OCI-LY1 (cell line): ENCODE measurements at regions not wholly inside any gene's neighbourhood (a gene's known extent, or its start where the extent isn't known, plus 50 kb on each side); places are given as distances from the start of the nearest gene placed in this dataset.
"Not testable (repeated sequence)": the region's sequence is repeated elsewhere in the genome, so short reads cannot be mapped to it uniquely, and the experiment has no call there.

ENCODE experiments used
- H2AFZ ChIP-seq: fragments of 200-600 bp; sonication (generic), shearing (Covaris generic); 2 replicates; pipeline ENCODE4 v1.6.0; 2014; ENCODE audit warnings: antibody characterized with exemption, mild to moderate bottlenecking, low read length
- H3F3A ChIP-seq: fragments of 200-600 bp; sonication (generic), shearing (Covaris generic); 2 replicates; pipeline ENCODE4 v1.6.0; 2014; ENCODE audit warnings: mild to moderate bottlenecking, antibody characterized with exemption, low read length, moderate library complexity; ENCODE audit not compliant: insufficient read depth
- H3K27ac ChIP-seq: fragments of 200-600 bp; sonication (generic); 2 replicates; pipeline ENCODE4 v1.5.1; 2014; ENCODE audit warnings: low read length, mixed run types, mild to moderate bottlenecking, low read depth; ENCODE audit not compliant: poor library complexity, severe bottlenecking
- H3K27me3 ChIP-seq: fragments of 200-600 bp; sonication (generic); 2 replicates; pipeline ENCODE4 v1.6.0; 2014; ENCODE audit warnings: antibody characterized with exemption, mild to moderate bottlenecking, low read length, moderate library complexity; ENCODE audit not compliant: insufficient read depth
- H3K36me3 ChIP-seq: fragments of 200-600 bp; sonication (generic); 2 replicates; pipeline ENCODE4 v1.6.1; 2014; ENCODE audit warnings: mild to moderate bottlenecking, antibody characterized with exemption, low read length, moderate library complexity, mixed read lengths; ENCODE audit not compliant: insufficient read depth
- H3K4me1 ChIP-seq: fragments of 200-600 bp; sonication (generic); 2 replicates; pipeline ENCODE4 v1.5.1; 2014; ENCODE audit warnings: mild to moderate bottlenecking, low read length, moderate library complexity; ENCODE audit not compliant: insufficient read depth, severe bottlenecking
- H3K4me2 ChIP-seq: fragments of 200-600 bp; sonication (generic), shearing (Covaris generic); 2 replicates; pipeline ENCODE4 v1.6.1; 2014; ENCODE audit warnings: low read length
- H3K4me3 ChIP-seq: fragments of 200-600 bp; sonication (generic); 2 replicates; pipeline ENCODE4 v1.5.1; 2014; ENCODE audit warnings: low read length, low read depth, mild to moderate bottlenecking, mixed read lengths; ENCODE audit not compliant: poor library complexity, severe bottlenecking
- H3K79me2 ChIP-seq: fragments of 200-600 bp; shearing (Covaris generic); 2 replicates; pipeline ENCODE4 v1.6.1; 2016; ENCODE audit warnings: mixed run types, low read length, mixed read lengths; ENCODE audit not compliant: insufficient read depth
- H3K9ac ChIP-seq: fragments of 200-600 bp; sonication (generic), shearing (Covaris generic); 2 replicates; pipeline ENCODE4 v1.6.1; 2014; ENCODE audit warnings: mild to moderate bottlenecking, low read length, mixed read lengths
- H3K9me2 ChIP-seq: fragments of 200-600 bp; sonication (generic), shearing (Covaris generic); 2 replicates; pipeline ENCODE4 v1.6.1; 2014; ENCODE audit warnings: low read depth, mild to moderate bottlenecking, low read length, mixed read lengths
- H3K9me3 ChIP-seq: fragments of 200-600 bp; shearing (Covaris generic); 2 replicates; pipeline ENCODE4 v1.6.1; 2014; ENCODE audit warnings: low read length, mixed read lengths
- H4K20me1 ChIP-seq: fragments of 200-600 bp; sonication (generic), shearing (Covaris generic); 2 replicates; pipeline ENCODE4 v1.6.0; 2016; ENCODE audit warnings: mild to moderate bottlenecking, low read length; ENCODE audit not compliant: insufficient read depth
- TF ChIP-seq, protein P1 (sequence below): fragments of 200-600 bp; sonication (generic), shearing (Covaris generic); IDR thresholded peaks from 2 replicates; pipeline ENCODE4 v1.5.1; 2017; ENCODE audit warnings: mild to moderate bottlenecking, antibody characterized with exemption, low read length, moderate library complexity, mixed read lengths

GRCh38 chr1:144532156-144532607 is 60.5 kb upstream of the PPIAL4F start:
- not testable (repeated sequence) for H3K4me1 ChIP-seq, H4K20me1 ChIP-seq, H3K9ac ChIP-seq, H3F3A ChIP-seq, H3K79me2 ChIP-seq, H3K9me3 ChIP-seq, H3K27ac ChIP-seq, H3K4me3 ChIP-seq, H2AFZ ChIP-seq, H3K27me3 ChIP-seq, H3K4me2 ChIP-seq, H3K9me2 ChIP-seq, H3K36me3 ChIP-seq
- TF ChIP-seq, protein P1, sequence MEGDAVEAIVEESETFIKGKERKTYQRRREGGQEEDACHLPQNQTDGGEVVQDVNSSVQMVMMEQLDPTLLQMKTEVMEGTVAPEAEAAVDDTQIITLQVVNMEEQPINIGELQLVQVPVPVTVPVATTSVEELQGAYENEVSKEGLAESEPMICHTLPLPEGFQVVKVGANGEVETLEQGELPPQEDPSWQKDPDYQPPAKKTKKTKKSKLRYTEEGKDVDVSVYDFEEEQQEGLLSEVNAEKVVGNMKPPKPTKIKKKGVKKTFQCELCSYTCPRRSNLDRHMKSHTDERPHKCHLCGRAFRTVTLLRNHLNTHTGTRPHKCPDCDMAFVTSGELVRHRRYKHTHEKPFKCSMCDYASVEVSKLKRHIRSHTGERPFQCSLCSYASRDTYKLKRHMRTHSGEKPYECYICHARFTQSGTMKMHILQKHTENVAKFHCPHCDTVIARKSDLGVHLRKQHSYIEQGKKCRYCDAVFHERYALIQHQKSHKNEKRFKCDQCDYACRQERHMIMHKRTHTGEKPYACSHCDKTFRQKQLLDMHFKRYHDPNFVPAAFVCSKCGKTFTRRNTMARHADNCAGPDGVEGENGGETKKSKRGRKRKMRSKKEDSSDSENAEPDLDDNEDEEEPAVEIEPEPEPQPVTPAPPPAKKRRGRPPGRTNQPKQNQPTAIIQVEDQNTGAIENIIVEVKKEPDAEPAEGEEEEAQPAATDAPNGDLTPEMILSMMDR = peak; percentile 30; the same call in 1 of the 2 replicates

DNA sequence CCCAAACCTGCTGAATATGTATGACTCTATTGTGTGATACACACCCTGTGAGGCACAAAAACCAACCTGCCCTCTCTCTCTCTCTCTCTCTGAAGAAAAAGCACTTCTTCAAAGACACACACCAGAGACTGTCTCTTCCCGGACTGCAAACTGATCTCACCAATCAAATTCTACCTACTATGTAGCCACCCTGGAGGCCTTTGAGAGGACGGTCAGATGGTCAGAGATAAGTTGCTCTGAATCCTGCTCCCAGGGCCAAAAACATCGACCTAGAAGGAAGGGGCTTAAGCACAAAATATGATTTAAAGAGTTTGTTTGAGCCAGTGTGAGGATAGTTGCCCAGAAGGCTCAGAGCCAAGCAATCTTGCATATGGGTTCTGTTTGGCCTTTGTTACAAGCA is 59.2 kb upstream of the PPIAL4F start:
- H3K4me1 ChIP-seq, H3K36me3 ChIP-seq, H3K4me3 ChIP-seq, H2AFZ ChIP-seq, H3K79me2 ChIP-seq, H3K4me2 ChIP-seq, H3K27ac ChIP-seq, H3K9me3 ChIP-seq, H3F3A ChIP-seq, H3K9me2 ChIP-seq, H3K9ac ChIP-seq, H4K20me1 ChIP-seq, H3K27me3 ChIP-seq: not testable (repeated sequence)

GRCh38 chr1:144534286-144534685 is 58.4 kb upstream of the PPIAL4F start:
- H3K4me3 ChIP-seq, H3K79me2 ChIP-seq, H3K4me2 ChIP-seq, H3K9ac ChIP-seq, H4K20me1 ChIP-seq, H3K27ac ChIP-seq, H3K27me3 ChIP-seq, H3K36me3 ChIP-seq, H2AFZ ChIP-seq, H3K9me2 ChIP-seq, H3K4me1 ChIP-seq, H3K9me3 ChIP-seq, H3F3A ChIP-seq: not testable (repeated sequence)

- not testable (repeated sequence) for H3K9me2 ChIP-seq, H3K4me3 ChIP-seq, H3K9me3 ChIP-seq, H4K20me1 ChIP-seq, H3K79me2 ChIP-seq, H3K36me3 ChIP-seq, H3K4me1 ChIP-seq, H3K4me2 ChIP-seq, H3K9ac ChIP-seq, H3K27ac ChIP-seq, H3K27me3 ChIP-seq, H3F3A ChIP-seq, H2AFZ ChIP-seq
Observed at GRCh38 chr1:144536677-144537076, 56.0 kb upstream of the PPIAL4F start.

GRCh38 chr1:144537234-144537633 is 55.5 kb upstream of the PPIAL4F start:
- H3F3A ChIP-seq, H3K9me3 ChIP-seq, H3K4me3 ChIP-seq, H3K79me2 ChIP-seq, H4K20me1 ChIP-seq, H3K9ac ChIP-seq, H3K36me3 ChIP-seq, H3K4me2 ChIP-seq, H2AFZ ChIP-seq, H3K27me3 ChIP-seq, H3K4me1 ChIP-seq, H3K9me2 ChIP-seq, H3K27ac ChIP-seq: not testable (repeated sequence)

DNA sequence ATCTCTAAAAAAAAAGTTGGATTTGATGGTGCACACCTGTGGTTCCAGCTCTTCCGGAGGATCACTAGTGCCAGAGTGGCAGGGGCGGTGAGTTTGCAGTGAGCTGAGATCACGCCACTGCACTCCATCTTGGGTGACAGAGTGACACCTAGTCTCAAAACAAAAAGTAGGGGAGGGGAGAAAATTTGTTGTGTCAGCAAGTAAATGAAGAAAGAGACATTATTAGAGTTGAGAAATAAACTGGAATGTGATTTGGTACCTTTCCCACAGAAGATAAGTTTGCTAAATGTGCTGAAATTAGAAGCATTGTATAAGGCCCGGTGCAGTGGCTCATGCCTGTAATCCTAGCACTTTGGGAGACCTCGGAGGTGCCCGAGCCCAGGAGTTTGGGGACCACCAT is 54.0 kb upstream of the PPIAL4F start:
- not testable (repeated sequence) for H3K4me1 ChIP-seq, H2AFZ ChIP-seq, H3K27ac ChIP-seq, H3F3A ChIP-seq, H3K9me2 ChIP-seq, H3K9ac ChIP-seq, H3K27me3 ChIP-seq, H4K20me1 ChIP-seq, H3K4me2 ChIP-seq, H3K79me2 ChIP-seq, H3K36me3 ChIP-seq, H3K9me3 ChIP-seq, H3K4me3 ChIP-seq

- not testable (repeated sequence) for H3K4me2 ChIP-seq, H2AFZ ChIP-seq, H4K20me1 ChIP-seq, H3K4me1 ChIP-seq, H3K27me3 ChIP-seq, H3K36me3 ChIP-seq, H3K9me2 ChIP-seq, H3F3A ChIP-seq, H3K4me3 ChIP-seq, H3K79me2 ChIP-seq, H3K9me3 ChIP-seq, H3K27ac ChIP-seq, H3K9ac ChIP-seq
Observed at GRCh38 chr1:144539191-144539960, 53.3 kb upstream of the PPIAL4F start.
